AG10803 (cell line): ENCODE measurements at regions not wholly inside any gene's neighbourhood (a gene's known extent, or its start where the extent isn't known, plus 50 kb on each side); places are given as distances from the start of the nearest gene placed in this dataset.

Experiments used
- DNase-seq: peaks from one replicate; pipeline ENCODE4 v3.0.0; 2010; ENCODE audit warnings: low read depth
- H3K4me3 ChIP-seq: 2 replicates; pipeline ENCODE4 v1.5.1; 2011; ENCODE audit warnings: mild to moderate bottlenecking, low read length, control low read depth
- TF ChIP-seq, protein P1 (sequence below): conservative IDR thresholded peaks from 2 replicates; pipeline ENCODE4 v1.5.1; 2011; ENCODE audit warnings: mild to moderate bottlenecking, low read length, control low read depth, inconsistent platforms

DNA sequence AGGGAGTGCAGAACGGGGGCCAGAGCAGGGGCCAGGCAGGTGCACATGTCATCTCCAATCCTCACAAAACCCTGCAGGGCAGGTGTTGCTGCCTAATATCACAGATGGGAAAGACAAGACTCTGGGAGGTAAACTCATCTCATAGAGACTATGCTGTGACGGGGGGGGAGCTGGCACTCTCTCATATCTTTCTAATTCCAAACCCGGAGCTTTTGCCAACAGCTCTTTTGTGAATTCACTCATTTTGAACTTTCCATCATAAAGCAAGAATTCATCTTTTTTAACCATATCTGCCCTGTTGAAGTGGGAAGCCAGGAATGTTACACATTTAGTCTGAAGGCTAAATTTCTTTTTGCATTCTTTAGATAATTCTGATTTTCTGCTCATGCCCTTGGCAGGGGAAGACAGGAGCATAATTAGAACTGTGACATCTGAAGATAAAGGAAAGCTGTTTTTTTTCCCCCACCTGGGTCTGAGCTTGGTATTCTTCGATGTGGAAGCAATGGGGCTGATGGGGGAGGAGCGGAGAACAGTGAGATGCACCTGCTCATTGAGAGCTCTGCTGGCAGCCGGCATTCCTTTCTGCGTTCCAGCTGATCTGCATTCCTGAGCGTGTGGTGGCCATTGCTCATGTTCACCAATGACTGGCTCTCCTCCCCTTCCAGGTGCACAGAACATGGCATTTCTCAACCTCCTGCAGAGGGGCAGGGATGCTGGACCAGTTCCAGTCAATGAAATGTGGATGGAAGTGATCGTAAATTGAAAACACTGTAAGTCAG lies 159.2 kb downstream of the NSG2 start:
- H3K4me3 ChIP-seq = no peak overlapping the region
- DNase-seq = no peak
- TF ChIP-seq, protein P1, sequence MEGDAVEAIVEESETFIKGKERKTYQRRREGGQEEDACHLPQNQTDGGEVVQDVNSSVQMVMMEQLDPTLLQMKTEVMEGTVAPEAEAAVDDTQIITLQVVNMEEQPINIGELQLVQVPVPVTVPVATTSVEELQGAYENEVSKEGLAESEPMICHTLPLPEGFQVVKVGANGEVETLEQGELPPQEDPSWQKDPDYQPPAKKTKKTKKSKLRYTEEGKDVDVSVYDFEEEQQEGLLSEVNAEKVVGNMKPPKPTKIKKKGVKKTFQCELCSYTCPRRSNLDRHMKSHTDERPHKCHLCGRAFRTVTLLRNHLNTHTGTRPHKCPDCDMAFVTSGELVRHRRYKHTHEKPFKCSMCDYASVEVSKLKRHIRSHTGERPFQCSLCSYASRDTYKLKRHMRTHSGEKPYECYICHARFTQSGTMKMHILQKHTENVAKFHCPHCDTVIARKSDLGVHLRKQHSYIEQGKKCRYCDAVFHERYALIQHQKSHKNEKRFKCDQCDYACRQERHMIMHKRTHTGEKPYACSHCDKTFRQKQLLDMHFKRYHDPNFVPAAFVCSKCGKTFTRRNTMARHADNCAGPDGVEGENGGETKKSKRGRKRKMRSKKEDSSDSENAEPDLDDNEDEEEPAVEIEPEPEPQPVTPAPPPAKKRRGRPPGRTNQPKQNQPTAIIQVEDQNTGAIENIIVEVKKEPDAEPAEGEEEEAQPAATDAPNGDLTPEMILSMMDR = no peak

- DNase-seq = no peak
- TF ChIP-seq, protein P1 = no peak
- H3K4me3 ChIP-seq = no peak overlapping the region
These were observed 160.4 kb downstream of the NSG2 start for GRCh38 chr5:174205939-174206338.

- TF ChIP-seq, protein P1 = no peak
- no peak overlapping the region for H3K4me3 ChIP-seq
- DNase-seq = no peak
These were observed 165.2 kb downstream of the NSG2 start for GRCh38 chr5:174210596-174211276.

DNA sequence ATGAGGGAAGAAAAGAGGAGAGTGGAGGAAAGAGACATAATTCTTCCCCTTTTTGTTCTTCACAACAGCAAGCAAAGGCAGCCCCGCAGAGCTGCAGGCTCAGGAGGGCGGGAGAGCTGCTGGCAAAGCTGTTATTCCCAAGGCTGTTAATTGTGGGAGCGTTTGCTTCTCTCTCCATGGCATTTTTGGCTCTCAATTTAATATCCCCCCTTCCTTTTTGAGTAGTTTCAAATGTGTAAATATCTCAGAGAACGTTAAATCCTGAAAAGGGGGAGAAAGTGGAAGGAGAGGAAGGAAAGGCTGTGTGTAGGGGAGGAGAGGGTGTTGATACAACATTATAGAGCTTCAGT lies 165.7 kb downstream of the NSG2 start:
- no peak overlapping the region for H3K4me3 ChIP-seq
- no peak for DNase-seq
- TF ChIP-seq, protein P1 = no peak

DNA sequence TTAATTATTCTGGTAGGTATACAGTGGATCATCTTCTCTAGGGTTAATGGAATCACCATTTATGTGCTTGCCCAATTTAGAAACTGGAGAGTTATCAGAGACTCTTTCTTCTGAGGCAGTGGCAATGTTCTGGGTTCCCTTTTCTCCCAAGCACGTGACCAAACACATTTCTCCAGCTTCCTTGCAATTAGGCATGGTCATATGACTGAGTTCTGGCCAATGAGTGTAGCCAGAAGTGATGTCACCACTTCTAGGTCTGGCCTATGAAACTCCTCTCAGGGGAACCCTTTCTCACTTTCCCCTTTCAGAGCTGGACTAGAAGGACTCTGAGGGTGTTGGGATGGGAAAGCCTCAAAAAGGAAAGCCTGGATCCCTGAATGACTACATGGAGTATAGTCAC lies 172.0 kb downstream of the NSG2 start:
- no peak for DNase-seq
- no peak overlapping the region for H3K4me3 ChIP-seq
- TF ChIP-seq, protein P1 = no peak

DNA sequence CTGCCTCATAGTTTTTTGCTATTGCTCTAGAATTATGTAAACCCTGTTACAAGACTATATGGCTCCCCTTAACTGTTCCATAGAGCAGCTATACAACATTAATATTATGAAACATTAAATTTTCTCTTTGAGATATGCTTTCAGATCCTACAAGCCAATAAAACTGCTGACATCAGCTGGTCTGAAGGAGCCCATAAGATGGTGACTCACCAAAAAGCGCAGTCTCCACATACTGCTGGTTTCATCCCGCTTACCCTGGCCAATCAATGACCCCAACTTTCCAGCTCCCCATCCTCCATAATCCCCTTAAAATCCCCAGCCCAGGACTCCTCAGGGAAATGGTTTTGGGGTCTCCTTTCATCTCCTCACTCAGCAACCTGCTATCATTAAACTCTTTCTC lies 172.7 kb downstream of the NSG2 start:
- no peak for DNase-seq
- TF ChIP-seq, protein P1 = no peak

GRCh38 chr5:174220417-174220816 lies 174.9 kb downstream of the NSG2 start:
- TF ChIP-seq, protein P1 = no peak
- H3K4me3 ChIP-seq = no peak overlapping the region
- no peak for DNase-seq

More for the DNA sequence above, 172.7 kb downstream of the NSG2 start:
- no peak overlapping the region for H3K4me3 ChIP-seq
